ENCODE measurements at regions not wholly inside any gene's neighbourhood (a gene's known extent, or its start where the extent isn't known, plus 50 kb on each side); places are given as distances from the start of the nearest gene placed in this dataset.
"Not testable (repeated sequence)": the region's sequence is repeated elsewhere in the genome, so short reads cannot be mapped to it uniquely, and the experiment has no call there.

DNA sequence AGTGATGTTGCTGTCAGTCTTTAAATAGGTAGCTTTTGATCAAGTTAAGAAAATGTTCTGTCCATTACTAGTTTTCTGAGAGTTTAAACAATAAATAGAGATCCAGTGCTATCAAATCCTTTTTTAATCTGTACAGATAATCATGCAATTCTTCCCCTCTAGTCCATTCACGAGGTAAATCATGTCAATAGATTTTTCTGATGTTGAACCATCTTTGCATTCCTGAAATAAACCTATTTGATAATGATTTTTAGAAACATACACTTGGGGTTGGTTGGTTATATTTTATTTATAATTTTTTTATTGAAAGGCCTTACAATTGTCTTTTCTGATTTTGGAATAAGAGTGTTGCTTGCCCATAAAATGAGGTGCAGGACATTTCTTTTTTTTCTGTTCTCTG lies 95.0 kb downstream of the FAM53A start:
- no peak for DNase-seq (ENCODE audit: low read depth)

DNA sequence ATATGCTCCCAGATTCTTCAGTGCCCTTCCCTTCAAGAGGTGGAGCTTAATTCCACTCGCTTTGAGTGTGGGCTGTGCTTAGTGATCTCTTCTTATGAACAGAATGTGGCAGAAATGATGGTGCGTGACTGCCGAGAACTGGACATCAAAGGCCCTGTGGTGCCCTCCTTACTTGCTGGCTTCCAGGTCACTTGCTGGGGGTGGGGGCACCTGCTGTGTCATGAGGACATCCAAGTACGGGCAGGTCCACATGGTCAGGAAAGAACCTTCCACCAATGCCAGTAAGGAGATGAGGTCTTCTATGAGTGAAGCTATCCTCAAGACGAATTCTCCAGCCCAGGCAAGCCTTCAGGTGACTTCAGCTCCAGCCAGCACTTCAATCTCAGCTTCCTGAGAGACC lies 95.8 kb downstream of the FAM53A start:
- DNase-seq (ENCODE audit: low read depth), result no peak

DNA sequence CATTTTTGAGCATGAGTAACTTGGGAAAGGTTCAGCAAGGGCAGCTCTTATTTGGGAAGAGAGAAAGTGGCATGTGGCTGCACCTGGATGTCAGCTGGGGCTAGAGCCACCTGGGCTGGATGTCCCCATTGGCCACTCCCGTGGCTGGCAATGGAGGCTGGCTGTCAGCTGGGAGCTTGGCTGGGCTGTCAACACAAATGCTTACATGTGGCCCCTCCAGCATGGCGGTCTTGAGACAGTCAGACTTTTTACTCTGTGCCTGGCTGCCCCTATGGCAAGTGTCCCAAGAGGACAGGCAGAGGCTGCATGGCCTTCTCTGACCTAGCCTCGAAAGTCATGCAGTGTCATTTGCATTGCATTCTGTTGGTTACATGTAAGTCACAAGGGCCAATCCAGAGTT lies 99.6 kb downstream of the FAM53A start:
- DNase-seq (ENCODE audit: low read depth), result no peak

GRCh38 chr4:1583859-1584258 lies 100.3 kb downstream of the FAM53A start:
- no peak for DNase-seq (ENCODE audit: low read depth)

DNA sequence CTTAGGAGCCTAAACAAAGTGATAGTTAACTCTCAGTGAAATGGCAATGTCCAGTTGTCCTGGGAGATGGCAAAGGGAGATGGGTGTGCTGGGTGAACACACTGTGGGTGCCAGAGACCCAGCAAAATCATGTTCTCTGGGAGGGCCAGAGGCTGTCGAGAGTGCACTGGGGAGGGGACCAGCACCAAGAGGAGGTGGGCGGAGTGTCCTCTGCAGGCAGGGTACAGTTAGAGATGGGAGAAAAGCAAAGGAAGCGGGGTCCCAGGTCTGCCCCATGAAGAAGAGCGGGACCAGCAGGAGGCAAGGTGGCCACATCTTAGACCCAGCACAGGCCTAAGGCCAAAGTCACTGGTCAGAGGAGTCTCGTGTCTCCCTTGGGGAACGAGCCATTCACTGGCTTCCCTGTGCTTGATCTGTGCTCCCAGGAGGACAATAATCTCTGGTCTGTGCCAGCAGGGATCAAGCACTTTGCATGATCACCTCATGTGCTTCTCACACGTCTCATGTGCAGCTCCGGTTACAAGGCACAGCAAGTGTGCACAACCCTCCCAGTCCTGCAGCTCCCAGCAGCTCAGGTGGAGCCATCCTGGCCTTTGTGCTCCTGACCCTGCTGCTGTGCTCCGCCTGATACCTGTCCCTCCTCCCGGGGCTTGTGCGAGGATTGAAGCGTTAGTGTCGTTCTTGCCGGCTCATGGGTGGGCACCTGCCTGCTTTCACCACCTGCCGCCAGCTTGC lies 100.9 kb downstream of the FAM53A start:
- DNase-seq (ENCODE audit: low read depth), result no peak

DNA sequence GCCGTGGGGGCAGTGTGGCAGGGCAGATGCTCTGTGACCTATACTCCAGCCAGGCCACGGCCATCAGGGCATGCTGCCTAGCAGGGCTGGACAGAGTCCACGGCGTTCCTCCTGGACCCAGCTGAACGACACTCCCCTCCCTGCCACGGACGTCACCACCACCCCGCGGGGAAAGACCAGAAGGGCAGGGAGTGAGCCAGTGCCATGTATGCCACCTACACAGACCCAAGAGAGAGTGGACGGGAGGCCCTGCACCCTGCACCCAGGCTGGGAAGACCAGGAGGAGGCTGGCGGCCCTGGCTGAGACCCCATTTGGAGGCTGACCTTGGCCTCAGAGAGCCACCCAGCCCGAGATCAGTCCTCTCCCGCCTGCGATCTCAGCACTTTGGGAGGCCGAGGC lies 101.9 kb downstream of the FAM53A start:
- DNase-seq (ENCODE audit: low read depth), result no peak

DNA sequence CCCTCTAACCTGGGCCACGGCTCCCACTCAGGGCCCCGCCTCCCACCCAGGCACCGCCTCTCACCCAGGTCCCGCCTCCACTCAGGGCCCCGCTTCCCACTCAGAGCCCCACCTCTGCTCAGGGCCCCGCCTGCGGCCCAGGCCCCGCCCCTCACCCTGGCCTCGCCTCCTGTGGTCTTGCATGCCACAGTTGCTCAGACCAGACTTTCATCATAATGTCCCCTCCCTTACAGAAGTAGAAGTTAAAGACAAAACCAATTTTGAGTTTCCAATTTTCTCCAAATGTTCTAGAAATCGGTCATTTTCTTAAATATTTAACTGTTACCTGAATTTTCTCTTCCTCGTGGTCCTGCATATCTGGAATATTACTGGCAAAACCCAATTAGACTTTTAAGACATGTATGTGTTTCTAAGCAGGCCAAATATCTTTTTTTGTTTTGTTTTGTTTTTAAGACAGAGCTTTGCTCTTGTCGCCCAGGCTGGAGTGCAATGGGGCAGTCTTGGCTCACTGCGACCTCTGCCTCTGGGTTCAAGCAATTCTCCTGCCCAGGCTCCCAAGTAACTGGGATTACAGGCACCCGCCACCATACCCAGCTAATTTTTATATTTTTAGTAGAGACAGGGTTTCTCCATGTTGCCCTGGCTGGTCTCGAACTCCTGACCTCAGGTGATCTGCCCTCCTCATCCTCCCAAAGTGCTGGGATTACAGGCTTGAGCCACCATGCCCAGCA lies 102.8 kb downstream of the FAM53A start:
- DNase-seq (ENCODE audit: low read depth), result peak; percentile 91

- DNase-seq (ENCODE audit: low read depth), result not testable (repeated sequence)
Observed at GRCh38 chr4:1580692-1581012, 103.5 kb downstream of the FAM53A start.

DNA sequence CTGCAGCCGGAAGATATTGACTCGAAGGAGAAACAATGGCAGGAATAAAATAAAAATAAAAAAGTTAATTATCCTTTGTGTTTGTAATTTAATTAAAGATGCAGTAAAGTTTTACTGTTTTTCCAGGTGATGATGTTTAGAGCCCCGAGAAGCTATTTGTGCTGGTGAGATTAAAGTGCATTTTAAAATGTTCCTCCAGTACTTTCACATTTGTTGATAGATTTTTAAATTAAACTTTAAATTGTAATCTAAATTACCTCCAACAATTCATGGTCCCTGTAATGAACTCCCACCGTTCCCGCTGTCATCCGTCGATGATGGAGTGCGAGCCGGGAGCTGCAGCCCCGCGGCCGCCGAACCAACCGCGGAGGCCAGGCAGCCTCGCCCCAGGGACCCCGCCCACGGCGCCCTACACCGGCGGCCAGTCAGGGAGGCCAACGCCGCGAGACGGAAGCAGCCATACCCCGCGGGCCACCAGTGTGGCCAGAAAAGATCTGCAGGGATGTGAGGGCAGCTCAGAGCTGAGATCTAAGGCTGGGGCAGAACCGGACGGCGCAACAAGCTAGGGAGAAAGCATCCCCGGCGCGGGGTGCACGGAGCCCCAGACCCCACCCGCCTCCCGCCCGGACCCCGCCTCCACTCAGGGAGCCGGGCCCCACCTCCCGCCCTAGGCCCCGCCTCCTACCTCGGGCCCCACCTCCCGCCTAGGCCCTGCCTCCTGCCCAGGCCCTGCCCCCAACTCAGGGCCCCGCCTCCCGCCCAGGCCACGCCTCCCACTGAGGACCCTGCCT lies 104.0 kb downstream of the FAM53A start:
- peak; percentile 92 for DNase-seq (ENCODE audit: low read depth)

- DNase-seq (ENCODE audit: low read depth), result peak; percentile 77
Observed at GRCh38 chr4:1579001-1579900, 104.9 kb downstream of the FAM53A start.

DNA sequence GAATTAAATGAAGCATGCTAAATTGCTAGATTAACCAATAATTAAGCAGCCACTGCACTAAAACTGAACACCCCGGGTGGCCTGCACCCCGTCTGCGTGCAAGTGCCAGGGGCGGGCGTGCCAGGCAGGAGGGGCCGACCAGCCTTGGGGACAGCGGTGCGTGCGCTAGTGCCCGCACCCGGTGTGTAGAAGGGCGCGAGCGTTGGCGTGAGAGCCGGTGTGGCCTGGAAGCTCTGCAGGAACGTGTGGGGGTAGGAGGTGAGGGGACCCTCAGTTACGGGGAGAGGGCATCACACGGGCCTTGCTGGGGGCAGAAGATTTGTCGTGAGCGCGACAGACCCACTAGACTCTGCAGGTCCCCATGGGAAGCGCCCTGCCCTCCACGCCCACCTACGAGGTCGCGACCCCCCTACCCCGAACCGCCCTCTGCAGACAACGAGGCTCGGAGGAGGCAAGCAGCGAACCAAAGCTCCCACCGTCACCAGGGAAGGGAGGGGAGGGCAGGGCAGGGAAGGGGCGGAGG lies 105.8 kb downstream of the FAM53A start:
- no peak for DNase-seq (ENCODE audit: low read depth)

DNA sequence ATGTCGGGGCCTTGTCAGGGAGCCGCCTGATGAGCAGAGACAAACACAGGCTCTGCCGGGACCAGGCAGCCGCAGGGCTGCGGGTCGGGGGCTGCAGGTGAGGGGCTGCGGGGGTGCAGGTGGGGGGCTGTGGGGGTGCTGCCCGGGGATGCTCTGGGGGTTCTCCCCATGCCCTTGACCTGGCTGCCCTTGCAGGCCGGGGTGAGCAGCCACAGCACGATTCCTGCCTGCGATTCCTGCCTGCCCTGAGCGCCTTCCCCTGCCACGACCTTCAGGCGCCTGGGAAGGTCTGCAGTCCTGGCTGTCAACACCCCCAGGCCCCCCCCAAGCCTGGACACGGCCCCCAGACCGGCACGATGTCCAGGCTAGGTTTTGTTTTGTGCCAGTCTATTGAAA lies 106.3 kb downstream of the FAM53A start:
- DNase-seq (ENCODE audit: low read depth), result no peak

DNA sequence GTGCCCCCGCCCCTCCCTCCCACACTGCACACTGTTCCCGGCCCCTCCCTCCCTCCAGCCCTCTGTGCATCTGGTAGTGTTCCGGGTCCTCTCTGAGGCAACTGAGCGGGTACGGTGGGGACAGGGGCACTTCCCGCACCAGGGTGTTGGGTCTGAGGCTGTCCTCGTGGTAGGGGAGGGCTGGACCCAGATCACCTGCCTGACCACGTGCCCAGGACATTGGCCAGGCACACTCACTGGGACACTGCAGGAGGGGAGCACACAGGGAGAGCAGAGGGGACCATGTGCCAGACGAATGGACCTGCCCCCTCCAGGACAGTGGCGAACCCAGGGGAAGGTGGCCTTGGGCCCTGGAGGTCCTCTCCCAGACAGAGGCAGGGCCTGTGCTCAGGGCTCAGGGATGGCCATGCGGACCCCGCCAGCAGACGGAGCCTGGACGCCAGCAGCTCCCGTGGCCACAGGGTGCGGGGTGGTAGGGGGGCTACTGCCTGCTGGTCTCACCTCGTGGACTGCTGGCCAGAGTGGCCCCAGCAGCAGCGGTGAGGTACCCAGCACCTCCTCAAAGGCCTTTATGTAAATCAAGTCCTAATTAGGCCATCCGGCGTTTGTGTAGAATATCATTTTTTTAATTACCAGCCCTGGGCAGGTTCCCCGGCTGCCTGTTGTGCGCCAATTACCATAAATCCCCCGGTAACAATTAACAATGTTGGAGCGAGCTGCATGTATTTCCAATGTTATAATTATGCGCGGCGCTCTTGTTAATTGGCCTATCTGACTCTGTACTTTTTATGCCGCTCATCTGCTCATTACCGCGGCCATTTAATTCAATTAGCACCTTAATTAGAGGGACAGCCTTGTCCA lies 106.9 kb downstream of the FAM53A start:
- no peak for DNase-seq (ENCODE audit: low read depth)

- DNase-seq (ENCODE audit: low read depth), result no peak
Observed at GRCh38 chr4:1576304-1576960, 107.7 kb downstream of the FAM53A start.

- no peak for DNase-seq (ENCODE audit: low read depth)
Observed at GRCh38 chr4:1575418-1576303, 108.5 kb downstream of the FAM53A start.

- no peak for DNase-seq (ENCODE audit: low read depth)
Observed at GRCh38 chr4:1574601-1575417, 109.3 kb downstream of the FAM53A start.

DNA sequence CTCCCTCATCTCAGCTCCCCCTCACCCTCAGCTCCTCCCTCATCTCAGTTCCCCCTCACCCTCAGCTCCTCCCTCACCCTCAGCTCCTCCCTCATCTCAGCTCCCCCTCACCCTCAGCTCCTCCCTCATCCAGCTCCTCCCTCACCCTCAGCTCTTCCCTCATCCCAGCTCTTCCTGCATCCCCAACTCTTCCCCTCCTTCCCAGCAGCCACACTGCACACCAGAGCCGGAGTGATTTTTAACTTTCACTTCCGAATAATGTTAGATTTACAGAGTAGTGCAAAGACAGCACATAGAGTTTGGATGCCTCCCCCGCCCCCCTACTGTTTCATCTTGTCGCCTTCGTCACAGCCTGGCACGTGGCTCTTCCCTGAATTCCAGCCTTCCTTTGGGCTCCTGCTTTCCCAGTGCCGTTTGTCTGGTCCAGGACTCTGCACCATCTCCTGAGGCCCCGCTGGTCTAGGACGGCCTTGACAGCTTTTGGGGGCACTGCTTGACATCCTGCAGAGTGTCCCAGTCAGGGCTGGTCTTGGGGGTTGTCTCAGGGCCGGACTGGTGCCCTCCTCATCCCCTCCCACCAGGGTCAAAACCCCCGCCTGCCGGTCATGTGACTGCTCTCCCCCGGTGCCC lies 110.2 kb downstream of the FAM53A start:
- no peak for DNase-seq (ENCODE audit: low read depth)
